Type B pancreatic cell (in vitro differentiated cells): ENCODE measurements at regions not wholly inside any gene's neighbourhood (a gene's known extent, or its start where the extent isn't known, plus 50 kb on each side); places are given as distances from the start of the nearest gene placed in this dataset.
A peak's percentile ranks its signal among the peaks of the same experiment; 100 is the strongest.

Experiments used
- DNase-seq: peaks from one replicate; pipeline ENCODE4 v3.0.0; 2021; ENCODE audit warnings: mixed read lengths; ENCODE audit not compliant: unreplicated experiment; ENCODE audit errors: extremely low spot score
- H3K27ac Mint-ChIP-seq: 2 replicates; pipeline ENCODE4 v1.8.0; 2021; ENCODE audit warnings: mild to moderate bottlenecking, mixed read lengths
- H3K27me3 Mint-ChIP-seq: 2 replicates; pipeline ENCODE4 v1.8.0; 2021; ENCODE audit warnings: mixed read lengths
- H3K36me3 Mint-ChIP-seq: 2 replicates; pipeline ENCODE4 v1.8.0; 2021; ENCODE audit warnings: mixed read lengths
- H3K4me1 Mint-ChIP-seq: one replicate; pipeline ENCODE4 v1.8.0; 2021; ENCODE audit warnings: mixed read lengths; ENCODE audit not compliant: unreplicated experiment
- H3K4me3 Mint-ChIP-seq: 2 replicates; pipeline ENCODE4 v1.8.0; 2021; ENCODE audit warnings: mild to moderate bottlenecking, mixed read lengths
- H3K9me3 Mint-ChIP-seq: 2 replicates; pipeline ENCODE4 v1.8.0; 2021; ENCODE audit warnings: mixed read lengths
- TF ChIP-seq, protein P1 (sequence below): fragments of 200-600 bp; sonication (generic); conservative IDR thresholded peaks from 2 replicates; pipeline ENCODE4 v1.5.0; 2021; ENCODE audit warnings: antibody characterized with exemption, mild to moderate bottlenecking

DNA sequence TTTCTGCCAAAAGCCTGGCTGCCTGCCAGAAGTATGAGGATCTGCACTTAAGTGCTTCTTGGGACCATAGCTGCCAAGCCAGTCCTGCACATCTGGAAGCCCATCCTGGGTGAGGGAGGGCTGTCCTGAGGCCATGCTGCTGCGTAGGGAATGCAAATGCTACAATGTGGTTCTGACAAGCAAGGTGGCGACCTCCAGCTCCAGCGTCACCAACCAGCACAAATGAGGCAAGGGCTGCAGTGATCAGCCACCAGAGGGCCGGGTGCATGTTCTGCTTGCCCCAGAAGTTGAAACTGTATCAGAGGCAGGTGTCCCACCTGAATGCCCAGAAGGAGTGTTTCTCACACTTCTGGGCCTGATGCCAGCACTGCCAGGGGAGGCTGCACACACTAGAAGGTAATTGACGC lies 99.1 kb upstream of the KCNQ5 start:
- DNase-seq, result no peak
- H3K27me3 Mint-ChIP-seq, result peaks cover 3% of the 10 kb centered on the region
- TF ChIP-seq, protein P1, sequence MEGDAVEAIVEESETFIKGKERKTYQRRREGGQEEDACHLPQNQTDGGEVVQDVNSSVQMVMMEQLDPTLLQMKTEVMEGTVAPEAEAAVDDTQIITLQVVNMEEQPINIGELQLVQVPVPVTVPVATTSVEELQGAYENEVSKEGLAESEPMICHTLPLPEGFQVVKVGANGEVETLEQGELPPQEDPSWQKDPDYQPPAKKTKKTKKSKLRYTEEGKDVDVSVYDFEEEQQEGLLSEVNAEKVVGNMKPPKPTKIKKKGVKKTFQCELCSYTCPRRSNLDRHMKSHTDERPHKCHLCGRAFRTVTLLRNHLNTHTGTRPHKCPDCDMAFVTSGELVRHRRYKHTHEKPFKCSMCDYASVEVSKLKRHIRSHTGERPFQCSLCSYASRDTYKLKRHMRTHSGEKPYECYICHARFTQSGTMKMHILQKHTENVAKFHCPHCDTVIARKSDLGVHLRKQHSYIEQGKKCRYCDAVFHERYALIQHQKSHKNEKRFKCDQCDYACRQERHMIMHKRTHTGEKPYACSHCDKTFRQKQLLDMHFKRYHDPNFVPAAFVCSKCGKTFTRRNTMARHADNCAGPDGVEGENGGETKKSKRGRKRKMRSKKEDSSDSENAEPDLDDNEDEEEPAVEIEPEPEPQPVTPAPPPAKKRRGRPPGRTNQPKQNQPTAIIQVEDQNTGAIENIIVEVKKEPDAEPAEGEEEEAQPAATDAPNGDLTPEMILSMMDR, result peak; percentile 47
- no peaks in the 10 kb centered on the region for H3K4me1 Mint-ChIP-seq
- no peak overlapping the region for H3K27ac Mint-ChIP-seq
- H3K4me3 Mint-ChIP-seq, result no peak overlapping the region
- no peaks in the 10 kb centered on the region for H3K36me3 Mint-ChIP-seq
- no peaks in the 10 kb centered on the region for H3K9me3 Mint-ChIP-seq

DNA sequence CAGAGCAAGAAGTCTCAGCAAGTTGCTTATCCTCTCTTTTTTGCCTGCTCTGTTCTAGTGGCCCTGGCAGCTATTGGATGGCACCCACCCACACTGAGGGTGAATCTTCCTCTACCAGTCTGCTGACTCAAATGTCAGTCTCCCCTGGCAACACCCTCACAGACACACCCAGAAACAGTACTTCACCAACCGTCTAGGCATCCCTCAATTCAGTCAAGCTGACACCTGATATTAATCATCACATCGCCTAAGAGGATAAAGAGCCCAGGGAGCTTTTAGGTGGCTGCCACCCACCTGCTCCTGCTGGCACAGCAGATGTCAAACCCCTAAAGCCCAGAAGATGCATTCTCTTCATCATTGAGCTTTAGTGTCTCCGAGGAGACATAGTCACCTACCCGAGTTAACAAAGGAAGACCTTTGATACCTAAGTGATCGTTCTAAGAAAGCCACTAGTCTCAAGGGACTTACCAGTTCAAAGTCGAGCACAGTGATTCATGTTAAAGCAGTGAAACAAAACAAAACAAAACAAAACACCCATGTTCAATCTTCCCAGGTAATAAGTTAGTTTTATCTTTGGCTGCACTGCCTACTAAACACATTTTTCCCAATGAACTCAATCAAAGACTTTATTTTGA lies 97.7 kb upstream of the KCNQ5 start:
- H3K4me1 Mint-ChIP-seq, result no peaks in the 10 kb centered on the region
- H3K36me3 Mint-ChIP-seq, result no peaks in the 10 kb centered on the region
- H3K27ac Mint-ChIP-seq, result no peak overlapping the region
- TF ChIP-seq, protein P1, result no peak
- no peak overlapping the region for H3K4me3 Mint-ChIP-seq
- no peak for DNase-seq
- H3K9me3 Mint-ChIP-seq, result no peaks in the 10 kb centered on the region
- peaks cover 3% of the 10 kb centered on the region for H3K27me3 Mint-ChIP-seq

DNA sequence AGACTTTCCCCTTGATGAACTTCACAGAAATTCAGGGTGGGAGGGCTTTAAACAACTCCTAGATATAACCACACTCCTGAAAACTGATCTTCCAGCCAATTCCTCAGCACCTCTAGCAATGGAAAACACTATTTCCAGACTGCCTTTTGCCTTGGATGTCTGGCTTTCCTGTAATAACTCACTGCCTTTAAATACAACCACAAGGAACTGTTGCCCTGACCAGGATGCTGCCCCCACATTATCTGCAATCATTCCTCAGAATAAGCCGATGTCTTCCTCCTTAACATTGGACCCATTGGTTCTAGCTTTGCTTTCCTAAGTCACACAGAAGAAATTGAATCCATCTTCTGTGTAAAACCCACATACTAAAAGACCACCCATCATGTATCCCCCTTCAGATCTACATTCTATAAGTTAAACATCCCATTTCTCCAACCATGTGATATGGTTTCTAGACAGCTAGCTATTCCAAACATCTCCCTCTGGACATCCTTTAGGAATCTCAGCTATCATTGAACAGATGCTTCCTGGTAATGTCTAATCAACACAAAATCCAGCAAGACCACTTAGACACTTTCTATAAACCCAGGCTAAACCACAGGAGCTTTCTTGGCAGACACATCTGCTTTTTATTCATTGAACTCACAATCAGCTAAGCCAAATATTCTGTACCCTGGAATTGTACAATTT lies 95.9 kb upstream of the KCNQ5 start:
- TF ChIP-seq, protein P1, result no peak
- DNase-seq, result no peak
- Mint-ChIP-seq H3K27me3 (peaks cover 3% of the 10 kb centered on the region), H3K4me3 (no peak overlapping the region), H3K27ac (no peak overlapping the region), H3K4me1 (no peaks in the 10 kb centered on the region), H3K9me3 (no peaks in the 10 kb centered on the region), H3K36me3 (no peaks in the 10 kb centered on the region)

DNA sequence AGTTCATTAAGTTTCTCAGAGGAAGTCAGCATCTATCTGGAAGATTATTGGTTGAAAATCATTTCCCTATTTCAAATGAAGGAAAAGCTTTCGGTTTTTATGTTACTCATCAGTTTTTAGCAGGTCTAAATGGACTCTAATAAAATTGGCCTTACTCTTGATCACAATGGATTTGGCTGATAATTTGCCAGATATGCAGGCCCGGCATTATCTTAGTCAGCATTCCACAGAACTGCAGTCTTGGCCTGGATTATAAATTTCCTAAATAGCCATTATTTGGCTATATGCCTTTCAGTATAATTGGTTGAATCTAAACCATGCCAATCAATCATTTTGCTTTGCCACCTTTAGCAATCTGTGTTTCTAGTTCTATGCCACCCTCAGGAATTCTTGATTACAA lies 91.7 kb upstream of the KCNQ5 start:
- no peak for DNase-seq
- Mint-ChIP-seq H3K4me1 (no peaks in the 10 kb centered on the region), H3K9me3 (no peaks in the 10 kb centered on the region), H3K27ac (no peak overlapping the region), H3K27me3 (peaks cover 3% of the 10 kb centered on the region), H3K36me3 (no peaks in the 10 kb centered on the region), H3K4me3 (no peak overlapping the region)
- TF ChIP-seq, protein P1, result no peak

DNA sequence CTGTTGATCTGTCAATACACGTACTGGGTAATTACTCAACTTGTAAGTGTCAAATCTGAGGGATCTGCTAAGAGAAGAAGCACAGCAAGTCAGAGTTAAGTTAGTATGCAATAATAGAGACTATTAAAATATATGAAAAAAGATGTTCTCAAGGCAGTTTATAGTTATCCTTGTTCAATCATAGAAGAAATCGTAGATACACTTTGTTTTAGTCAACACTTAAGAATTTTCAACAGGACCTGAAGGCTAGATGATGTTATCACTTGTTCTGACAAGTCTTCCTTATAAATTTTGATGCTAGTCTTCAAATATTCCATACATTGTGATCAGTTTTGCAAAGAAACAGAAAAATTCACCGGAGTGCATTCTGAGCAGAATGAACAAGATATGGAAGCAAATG lies 91.1 kb upstream of the KCNQ5 start:
- H3K4me1 Mint-ChIP-seq, result no peaks in the 10 kb centered on the region
- TF ChIP-seq, protein P1, result no peak
- H3K36me3 Mint-ChIP-seq, result no peaks in the 10 kb centered on the region
- H3K27ac Mint-ChIP-seq, result no peak overlapping the region
- H3K9me3 Mint-ChIP-seq, result no peaks in the 10 kb centered on the region
- DNase-seq, result no peak
- H3K4me3 Mint-ChIP-seq, result no peak overlapping the region
- H3K27me3 Mint-ChIP-seq, result peaks cover 3% of the 10 kb centered on the region
